GM18870 (cell line): ENCODE measurements at regions not wholly inside any gene's neighbourhood (a gene's known extent, or its start where the extent isn't known, plus 50 kb on each side); places are given as distances from the start of the nearest gene placed in this dataset.
"Not testable (repeated sequence)": the region's sequence is repeated elsewhere in the genome, so short reads cannot be mapped to it uniquely, and the experiment has no call there.

Experiments
- ATAC-seq: cut with Tn5 transposase; IDR thresholded peaks from one replicate; pipeline ENCODE4 v1.9.1; 2021; ENCODE audit warnings: moderate library complexity; ENCODE audit not compliant: unreplicated experiment

DNA sequence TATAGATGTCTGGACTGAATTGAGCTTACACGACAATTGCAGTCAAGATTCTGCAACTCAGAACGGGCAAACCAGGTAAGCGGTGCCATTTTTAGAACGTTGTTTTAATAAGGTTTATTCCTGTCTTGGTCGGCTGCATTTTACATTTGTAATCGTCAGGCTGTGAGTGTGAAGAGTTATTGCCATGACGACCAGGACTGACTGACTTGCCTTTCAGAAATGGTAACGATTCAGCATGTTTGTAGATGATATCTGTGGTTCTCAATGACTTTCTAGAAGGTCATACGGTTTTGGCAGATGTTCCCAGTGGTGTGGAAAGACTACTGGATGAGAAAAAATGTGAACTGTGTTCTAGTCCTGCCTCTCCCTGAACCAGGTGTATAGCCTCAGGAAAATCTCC is 271.3 kb upstream of the B3GALT2 start:
- ATAC-seq = no peak

DNA sequence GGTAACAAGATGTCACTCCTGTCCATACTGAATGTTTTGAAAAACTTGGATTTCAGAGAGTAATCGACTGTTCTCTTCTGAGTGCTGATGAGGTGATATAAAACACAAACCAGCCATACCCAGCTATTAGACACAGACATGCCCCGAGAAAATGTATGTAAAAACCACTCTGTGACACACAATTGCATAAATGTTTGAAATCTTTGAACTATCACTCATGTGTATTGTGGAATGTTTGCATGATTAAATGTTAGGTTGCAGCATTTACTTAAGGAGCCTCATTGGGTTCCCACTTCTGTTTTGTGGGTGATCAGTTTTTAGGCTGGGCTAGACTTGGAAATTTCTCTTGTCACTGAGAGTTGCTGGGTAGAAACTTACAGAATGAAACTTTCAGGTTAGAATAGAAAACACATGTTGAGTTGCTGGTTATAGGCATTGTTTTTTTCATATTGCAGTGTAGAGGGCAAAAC is 270.4 kb upstream of the B3GALT2 start:
- ATAC-seq = peak; percentile 64

DNA sequence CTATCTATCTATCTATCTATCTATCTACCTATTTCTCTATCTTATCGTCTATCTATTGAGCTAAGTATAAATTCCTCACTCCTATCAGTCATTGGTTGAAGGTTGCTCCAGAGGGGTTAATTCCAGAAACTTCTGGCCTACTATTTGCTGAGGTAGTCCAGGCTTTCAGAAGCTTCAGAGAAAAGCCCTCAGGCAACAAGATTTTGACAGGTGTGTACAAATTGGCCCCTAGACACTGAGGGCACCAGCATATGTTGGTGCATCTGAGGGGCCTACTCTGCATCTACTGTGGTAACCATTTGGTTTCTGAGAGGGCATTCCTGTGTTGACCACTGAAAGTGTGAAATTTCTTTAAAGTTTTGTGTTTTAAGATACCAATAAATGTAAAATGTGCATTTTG is 265.2 kb upstream of the B3GALT2 start:
- no peak for ATAC-seq

DNA sequence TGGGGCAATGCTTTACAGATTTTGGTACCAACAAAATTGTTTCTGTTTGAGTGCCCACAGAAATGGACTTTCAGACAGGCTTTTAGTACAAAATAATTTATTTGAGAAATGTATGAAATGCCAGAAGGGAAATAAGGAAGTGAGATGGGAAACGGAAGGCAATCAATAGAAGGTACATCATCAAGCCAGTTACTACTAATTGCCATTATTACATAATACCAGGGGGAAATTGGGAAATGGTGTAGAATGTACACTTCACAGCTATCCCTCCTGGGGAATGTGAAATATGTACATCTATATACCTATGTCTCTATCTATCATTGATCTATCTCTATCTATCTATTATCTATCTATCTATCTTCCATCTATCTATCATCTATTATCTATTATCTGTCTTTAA is 264.6 kb upstream of the B3GALT2 start:
- no peak for ATAC-seq

DNA sequence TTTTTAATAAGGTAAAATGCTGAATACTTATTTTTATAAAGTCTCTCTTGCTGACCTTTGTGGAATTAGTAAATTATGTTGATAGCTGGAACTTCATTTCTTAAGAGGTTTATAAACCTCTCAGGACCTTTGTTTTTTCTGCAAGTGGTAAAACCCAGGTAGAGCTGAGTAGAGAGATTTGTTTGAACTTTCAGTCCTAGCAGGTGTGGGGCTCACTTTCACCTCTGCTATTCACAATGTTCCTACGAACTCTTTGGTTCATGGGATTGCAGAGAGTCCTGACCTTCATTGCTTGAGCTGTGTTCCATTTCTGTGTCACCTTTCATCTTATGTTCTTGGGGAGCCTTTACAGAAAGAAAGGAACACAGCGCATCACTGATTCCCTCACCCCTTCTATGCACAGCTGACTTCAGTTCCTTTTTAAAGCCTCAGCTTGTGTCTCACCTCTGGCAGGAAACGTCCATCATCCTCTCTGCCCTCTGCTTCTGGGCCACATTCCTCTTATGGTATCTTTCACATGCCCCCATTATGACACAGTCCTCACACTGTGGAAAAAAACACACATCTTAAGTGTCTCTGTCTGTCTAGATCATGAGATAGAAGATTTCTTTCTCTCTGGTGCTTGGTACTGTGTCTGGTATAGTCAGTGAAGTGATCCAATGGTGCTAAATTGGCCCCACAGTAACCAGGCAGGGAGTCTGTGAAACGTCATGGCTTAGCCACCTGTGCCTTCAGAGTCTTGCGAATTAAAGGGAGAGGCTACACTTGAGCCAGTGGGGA is 262.5 kb upstream of the B3GALT2 start:
- peak; percentile 91 for ATAC-seq

DNA sequence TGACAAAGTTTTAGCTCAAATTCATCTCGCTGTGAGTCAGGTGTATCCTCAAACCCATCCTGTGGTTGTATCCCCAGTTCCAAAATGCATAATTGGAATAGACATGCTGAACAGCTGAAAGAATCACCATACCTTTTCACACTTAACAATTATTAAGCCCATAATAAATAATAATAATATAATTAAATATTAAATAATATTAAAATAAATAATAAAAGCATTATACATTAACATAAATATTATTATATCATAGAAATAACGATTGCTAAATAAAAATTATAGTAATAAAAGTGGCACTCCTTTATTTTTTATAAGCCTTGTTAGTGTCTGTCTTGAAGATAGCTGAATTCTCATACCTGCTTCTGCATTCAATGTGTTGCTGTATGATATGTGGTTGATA is 257.5 kb upstream of the B3GALT2 start:
- ATAC-seq = no peak

DNA sequence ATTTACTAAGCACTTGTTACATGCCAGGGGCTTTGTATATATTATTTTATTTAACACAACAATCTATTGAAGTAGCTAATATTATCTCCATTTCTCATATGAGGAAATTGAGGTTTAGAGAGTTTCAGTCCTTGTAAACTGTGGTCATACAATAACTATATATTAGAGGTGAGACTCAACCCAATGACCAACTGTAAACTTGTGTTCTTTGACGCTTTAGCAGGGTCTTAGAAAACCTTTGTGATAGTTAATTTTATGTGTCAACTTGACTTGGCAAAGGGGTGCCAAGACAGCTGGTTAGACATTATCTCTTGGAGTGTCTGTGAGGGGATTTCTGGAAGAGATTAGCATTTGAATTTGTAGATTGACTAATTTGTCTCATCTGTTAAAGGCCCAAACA is 252.4 kb upstream of the B3GALT2 start:
- ATAC-seq = peak; percentile 82

DNA sequence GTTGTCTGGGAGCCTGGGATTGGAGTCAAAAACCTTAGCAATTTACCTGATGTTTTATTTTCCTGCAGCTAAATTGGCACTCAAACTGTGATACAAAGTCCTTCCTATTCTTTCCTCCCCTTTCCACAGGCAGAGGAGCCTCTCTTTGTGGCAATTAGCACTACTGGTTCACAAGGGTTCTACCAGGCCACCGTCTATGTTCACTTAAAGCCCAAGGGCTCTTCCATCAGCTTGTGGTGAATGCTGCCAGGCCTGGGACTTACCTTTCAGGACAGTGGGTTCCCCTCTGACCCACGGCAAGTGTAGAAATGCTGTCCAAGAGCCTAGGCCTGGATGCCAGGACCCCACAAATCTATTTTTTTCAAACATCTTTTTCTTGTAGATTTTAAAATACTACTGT is 251.9 kb upstream of the B3GALT2 start:
- ATAC-seq = peak; percentile 19

DNA sequence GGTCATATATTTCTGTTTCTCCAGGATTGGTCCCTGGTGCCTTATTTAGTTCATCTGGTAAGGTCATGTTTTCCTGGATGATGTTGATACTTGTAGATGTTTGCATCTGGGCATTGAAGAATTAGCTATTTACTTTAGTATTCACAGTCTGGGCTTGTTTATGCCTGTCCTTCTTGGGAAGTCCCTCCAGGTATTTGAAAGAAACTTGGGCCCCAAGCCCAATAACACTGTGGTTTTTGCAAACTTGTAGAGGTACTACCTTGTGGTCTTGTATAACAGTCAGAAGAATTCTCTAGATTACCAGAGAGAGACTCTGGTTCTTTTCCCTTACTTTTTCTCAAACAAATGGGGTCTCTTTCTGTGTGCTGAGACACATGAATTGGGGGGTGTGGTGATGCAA is 251.4 kb upstream of the B3GALT2 start:
- ATAC-seq = peak; percentile 89

DNA sequence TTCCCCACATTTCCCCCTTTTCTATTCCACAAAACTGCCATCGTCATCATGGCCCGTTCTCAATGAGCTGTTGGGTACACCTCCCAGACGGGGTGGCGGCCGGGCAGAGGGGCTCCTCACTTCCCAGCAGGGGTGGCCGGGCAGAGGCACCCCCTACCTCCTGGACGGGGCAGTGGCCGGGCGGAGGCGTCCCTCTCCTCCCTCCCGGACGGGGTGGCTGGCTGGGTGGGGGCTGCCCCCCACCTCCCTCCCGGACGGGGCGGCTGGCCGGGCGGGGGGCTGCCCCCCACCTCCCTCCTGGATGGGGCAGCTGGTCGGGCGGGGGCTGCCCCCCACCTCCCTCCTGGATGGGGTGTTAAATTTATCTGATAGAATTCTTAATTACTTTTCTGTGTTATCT is 250.9 kb upstream of the B3GALT2 start:
- not testable (repeated sequence) for ATAC-seq

DNA sequence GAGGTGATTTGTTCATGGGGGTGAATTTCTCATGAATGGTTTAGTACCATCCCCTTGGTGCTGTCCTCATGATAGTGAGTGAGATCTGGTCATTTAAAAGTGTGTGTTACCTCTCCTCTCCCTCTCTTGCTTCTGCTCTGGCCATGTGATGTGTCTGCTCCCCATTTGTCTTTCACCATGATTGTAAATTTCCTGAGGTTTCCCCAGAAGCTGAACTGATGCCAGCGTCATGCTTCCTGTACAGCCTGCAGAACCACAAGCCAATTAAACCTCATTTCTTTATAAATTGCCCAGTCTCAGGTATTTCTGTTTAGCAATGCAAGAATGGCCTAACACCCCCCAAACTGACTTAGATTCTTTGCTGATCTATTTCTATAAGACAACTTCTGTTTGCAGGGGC is 249.4 kb upstream of the B3GALT2 start:
- no peak for ATAC-seq

DNA sequence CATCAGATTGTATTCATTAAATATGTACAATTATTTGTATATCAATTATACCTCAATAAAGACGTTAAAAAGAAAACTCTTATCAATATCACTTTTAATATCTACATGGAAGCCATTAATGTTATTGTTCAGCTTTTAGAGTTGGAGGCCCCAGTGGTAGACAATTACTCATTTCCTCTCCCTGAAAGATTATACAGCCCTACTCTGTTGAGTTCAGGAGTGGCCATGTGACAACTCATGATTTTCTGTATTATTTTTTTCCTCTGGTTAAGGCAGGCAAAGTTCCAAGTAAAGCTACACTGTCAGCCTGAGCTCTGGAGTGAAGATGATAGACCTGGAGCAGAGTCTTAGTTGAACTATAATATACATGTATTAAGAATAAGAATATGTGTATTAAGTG is 247.9 kb upstream of the B3GALT2 start:
- no peak for ATAC-seq

DNA sequence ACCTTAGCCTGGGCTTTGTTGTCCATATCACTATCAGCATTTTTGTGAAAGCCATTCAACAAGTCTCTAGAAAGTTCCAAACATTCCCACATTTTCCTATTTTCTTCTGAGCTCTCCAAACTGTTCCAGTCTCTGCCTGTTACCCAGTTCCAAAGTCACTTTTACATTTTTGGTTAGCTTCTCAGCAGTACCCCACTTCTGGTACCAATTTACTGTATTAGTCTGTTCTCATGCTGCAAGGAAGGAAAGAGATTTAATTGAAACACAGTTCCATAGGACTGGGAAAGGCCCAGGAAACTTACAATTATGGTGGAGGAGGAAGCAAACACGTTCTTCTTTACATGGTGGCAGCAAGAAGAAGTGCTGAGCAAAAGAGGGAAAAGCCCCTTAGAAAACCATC is 247.2 kb upstream of the B3GALT2 start:
- no peak for ATAC-seq

DNA sequence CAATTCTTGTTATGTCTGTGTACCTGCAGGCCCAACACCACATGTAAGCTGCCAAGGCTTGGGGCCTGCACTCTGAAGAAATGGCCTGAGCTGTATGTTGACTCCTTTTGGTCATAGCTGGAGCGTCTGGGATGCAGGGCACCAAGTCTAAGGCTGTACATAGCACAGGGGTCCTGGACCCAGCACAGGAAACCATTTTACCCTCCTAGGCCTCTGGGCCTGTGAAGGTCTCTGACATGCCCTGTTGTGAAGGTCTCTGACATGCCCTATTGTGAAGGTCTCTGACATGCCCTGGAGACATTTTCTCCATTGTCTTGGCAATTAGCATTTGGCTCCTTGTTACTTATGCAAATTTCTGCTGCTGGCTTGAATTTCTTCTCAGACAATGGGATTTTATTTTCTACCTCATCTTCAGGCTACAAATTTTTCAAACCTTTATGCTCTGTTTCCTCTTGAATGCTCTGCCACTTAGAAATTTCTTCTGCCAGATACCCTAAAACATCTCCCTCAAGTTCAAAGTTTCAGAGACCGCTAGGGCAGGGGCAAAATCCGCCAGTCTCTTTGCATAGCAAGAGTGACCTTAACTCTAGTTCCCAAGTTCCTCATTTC is 246.7 kb upstream of the B3GALT2 start:
- ATAC-seq = no peak

DNA sequence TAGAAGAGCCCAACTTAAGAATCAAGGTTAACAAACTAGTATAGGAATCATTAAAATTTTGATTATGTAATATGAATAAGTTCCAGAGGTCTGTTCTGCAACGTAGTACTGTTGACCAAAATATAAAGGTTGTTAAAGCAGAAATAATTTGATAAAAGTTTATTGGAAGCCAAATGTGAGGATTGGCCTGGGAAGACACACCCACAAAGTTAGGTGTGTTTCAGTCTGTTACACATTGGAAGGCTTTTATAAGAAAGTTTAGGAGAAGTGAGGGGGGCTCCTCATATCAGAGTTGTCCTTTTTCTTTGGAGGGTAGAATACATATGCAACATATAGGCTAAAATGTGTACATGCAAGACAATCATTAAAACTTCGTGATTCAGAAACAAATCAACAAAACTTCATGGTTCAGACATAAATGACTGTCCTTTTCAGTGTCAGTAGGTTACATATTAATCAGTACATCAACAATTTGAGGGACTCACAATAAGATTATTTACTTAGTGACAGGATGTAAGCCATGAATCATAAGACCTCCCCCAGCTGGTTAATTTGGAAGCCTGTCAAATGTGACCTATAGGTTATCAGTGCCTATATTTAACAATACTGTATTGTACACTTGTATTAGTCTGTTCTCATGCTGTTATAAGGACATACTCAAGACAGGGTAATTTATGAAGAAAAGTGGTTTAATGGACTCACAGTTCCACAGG is 245.0 kb upstream of the B3GALT2 start:
- no peak for ATAC-seq

DNA sequence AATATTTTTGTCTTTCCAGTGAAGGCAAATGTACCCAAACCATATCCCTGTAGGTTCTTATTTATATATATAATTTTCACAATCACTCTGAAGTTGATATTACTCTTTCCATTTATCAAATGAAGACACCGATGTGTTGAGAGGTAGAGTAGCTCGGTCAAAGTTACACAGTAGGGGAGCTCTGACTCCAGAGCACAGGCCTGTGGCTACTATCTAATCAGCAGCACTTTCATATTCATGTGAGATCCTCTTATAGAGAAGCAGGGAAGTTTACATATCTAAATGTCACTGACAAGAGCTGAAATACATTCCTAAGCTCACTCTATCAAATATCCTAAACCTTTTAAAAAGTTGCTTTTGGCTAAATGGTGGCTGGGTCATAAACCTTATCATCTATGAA is 241.1 kb upstream of the B3GALT2 start:
- no peak for ATAC-seq

DNA sequence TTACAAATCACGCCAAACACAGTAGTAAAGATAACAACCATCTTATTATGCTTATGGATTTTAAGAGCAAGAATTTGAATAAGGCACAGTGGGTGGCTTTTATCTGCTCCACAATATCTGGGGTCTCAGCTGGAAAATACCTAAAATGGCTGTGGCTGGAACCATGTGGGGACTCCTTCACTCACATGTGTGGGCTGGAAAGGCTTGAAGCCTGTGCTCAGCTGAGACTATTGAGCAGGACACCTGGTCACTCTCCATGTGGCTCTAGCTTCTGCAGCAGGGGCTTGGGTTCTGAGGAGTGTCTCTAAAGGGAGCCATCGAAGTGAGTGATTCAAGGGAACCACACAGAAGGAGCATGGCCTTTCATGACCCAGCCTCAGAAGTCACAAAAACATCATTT is 239.6 kb upstream of the B3GALT2 start:
- ATAC-seq = no peak

DNA sequence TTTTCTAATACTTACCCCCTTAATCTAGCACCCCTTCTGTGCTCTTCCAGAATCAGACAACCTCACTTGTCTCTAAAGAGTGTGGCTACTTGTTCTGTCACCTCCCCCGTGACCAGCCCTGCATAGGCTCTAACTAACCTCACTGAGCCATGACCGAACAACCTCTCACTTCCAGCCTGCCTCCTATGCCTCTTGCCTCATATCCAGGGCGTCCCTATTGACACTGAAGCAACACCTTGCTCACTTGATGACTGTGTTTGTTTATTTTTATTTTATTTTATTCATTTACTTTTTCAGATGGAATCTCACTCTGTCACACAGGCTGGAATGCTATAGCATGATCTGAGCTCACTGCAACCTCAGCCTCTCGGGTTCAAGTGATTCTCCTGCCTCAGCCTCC is 235.1 kb upstream of the B3GALT2 start:
- no peak for ATAC-seq

DNA sequence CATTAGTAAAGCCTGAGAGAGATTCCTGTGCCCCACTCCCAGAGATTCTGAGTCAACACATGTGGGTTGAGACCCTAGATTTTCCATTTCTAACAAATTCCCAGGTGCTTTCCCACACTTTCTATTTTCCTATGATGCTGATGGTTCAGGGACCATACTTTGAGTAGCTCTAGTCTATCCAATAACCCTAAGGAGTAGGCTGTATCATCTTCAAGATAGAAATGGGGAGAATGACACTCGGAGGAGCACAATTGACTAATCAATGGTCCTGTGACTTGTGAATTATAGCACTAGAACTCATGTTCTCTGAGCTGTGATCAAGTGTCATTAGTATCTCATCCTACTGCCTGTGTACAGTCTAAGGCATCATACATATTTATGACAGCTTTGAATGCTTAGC is 232.9 kb upstream of the B3GALT2 start:
- ATAC-seq = no peak

DNA sequence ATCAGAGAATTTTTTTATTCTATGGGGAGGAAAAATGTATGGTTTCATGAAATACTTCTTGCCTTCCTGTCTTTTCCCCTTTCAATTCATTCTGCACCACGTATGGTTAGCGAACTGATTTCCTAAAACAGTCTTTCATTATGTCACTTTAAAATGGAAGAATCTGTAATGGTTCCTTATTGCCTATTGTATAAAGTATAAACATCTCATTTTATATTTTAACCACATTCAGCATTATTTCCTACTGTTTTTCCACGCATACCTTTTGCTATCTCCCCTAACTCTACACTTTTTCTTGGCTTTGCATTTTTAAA is 232.3 kb upstream of the B3GALT2 start:
- no peak for ATAC-seq

DNA sequence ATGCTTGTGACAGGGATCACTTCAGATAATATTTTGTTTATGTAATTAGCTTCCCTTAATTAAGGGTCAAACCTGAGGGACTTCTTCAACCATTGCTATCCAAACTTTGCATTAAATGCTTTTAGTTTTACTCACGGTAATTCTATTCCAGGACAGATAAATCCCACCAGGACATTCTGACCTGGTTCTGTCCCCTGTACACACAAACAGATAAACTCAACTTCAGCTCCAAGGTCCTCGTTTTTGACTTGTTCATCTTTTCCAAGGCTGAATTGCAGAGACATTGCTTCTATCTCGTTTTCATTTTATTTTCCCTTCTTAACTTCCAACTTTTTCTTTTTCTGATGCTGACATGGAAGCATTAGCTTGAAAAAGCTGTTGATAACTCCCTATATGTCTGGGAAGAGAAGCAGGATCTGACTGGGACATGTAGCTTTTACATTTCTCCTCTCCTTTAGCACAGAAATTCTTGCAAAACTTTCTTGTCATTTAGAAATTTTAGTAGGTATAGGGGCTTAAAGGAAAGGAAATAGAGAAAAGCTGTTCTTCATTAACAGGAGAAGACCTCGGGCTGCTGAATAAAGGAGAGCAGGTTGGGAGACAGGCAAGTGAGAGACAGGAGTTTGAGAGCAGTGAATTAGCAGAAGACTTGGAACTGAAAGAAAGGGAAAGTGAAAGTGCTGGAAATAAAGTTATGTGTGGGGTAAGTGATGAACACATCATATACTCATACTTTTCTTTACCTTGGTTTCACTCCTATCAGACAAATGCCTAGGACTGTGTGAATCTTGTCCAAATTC is 231.7 kb upstream of the B3GALT2 start:
- ATAC-seq = peak; percentile 87
